Activated CD8-positive, alpha-beta memory T cell treated with anti-CD3 and anti-CD28 coated beads, Interleukin-2, amount 50 U/mL, for 1 hour (primary cell): ENCODE measurements at regions not wholly inside any gene's neighbourhood (a gene's known extent, or its start where the extent isn't known, plus 50 kb on each side); places are given as distances from the start of the nearest gene placed in this dataset.

ENCODE experiments used
- DNase-seq: peaks from one replicate; pipeline ENCODE4 v3.0.0-alpha.2; 2020; ENCODE audit errors: extremely low read depth

GRCh38 chr12:127860536-127860935, 406.4 kb upstream of the TMEM132C start:
- DNase-seq: no peak

GRCh38 chr12:127861406-127861805, 405.6 kb upstream of the TMEM132C start:
- DNase-seq: no peak

- DNase-seq: no peak
Measured at GRCh38 chr12:127873306-127873705, 393.7 kb upstream of the TMEM132C start.

GRCh38 chr12:127881371-127882140, 385.4 kb upstream of the TMEM132C start:
- DNase-seq: no peak

GRCh38 chr12:127883013-127883412, 384.0 kb upstream of the TMEM132C start:
- DNase-seq: no peak

GRCh38 chr12:127885954-127886750, 380.8 kb upstream of the TMEM132C start:
- DNase-seq: no peak

- DNase-seq: no peak
Measured at GRCh38 chr12:127886827-127887226, 380.1 kb upstream of the TMEM132C start.

- DNase-seq: no peak
Measured at GRCh38 chr12:127888943-127889719, 377.8 kb upstream of the TMEM132C start.

- no peak for DNase-seq
Measured at GRCh38 chr12:127893895-127894609, 372.9 kb upstream of the TMEM132C start.

- no peak for DNase-seq
Measured at GRCh38 chr12:127896661-127897060, 370.3 kb upstream of the TMEM132C start.

- no peak for DNase-seq
Measured at GRCh38 chr12:127898616-127899015, 368.4 kb upstream of the TMEM132C start.

- no peak for DNase-seq
Measured at GRCh38 chr12:127899971-127900370, 367.0 kb upstream of the TMEM132C start.

GRCh38 chr12:127900386-127900785, 366.6 kb upstream of the TMEM132C start:
- no peak for DNase-seq

GRCh38 chr12:127903146-127903545, 363.8 kb upstream of the TMEM132C start:
- no peak for DNase-seq

GRCh38 chr12:127909041-127909440, 357.9 kb upstream of the TMEM132C start:
- no peak for DNase-seq

GRCh38 chr12:127911291-127911690, 355.7 kb upstream of the TMEM132C start:
- DNase-seq: no peak

GRCh38 chr12:127912035-127912665, 354.8 kb upstream of the TMEM132C start:
- DNase-seq: no peak

- DNase-seq: no peak
Measured at GRCh38 chr12:127923501-127923900, 343.5 kb upstream of the TMEM132C start.

GRCh38 chr12:127925971-127926370, 341.0 kb upstream of the TMEM132C start:
- no peak for DNase-seq

GRCh38 chr12:127928178-127928577, 338.8 kb upstream of the TMEM132C start:
- no peak for DNase-seq
